Fibroblast of lung (primary cell): ENCODE measurements at regions not wholly inside any gene's neighbourhood (a gene's known extent, or its start where the extent isn't known, plus 50 kb on each side); places are given as distances from the start of the nearest gene placed in this dataset.

ENCODE experiments used
- DNase-seq, 2 donors: peaks; one replicate each; pipeline versions ENCODE4 v3.0.0 to v3.0.0-alpha.2; 2010; ENCODE audit warnings: low read depth in 2 of 2
- H2AFZ ChIP-seq: 2 replicates; pipeline ENCODE4 v1.5.1; 2012; ENCODE audit warnings: low read length, control low read depth, inconsistent platforms
- H3K27ac ChIP-seq: 2 replicates; pipeline ENCODE4 v1.5.1; 2011; ENCODE audit warnings: low read length, control low read depth; ENCODE audit not compliant: insufficient read depth
- H3K27me3 ChIP-seq: 2 replicates; pipeline ENCODE4 v1.5.1; 2011; ENCODE audit warnings: mild to moderate bottlenecking, low read length; ENCODE audit not compliant: control insufficient read depth, insufficient read depth
- H3K36me3 ChIP-seq: 2 replicates; pipeline ENCODE4 v1.5.1; 2011; ENCODE audit warnings: low read length; ENCODE audit not compliant: control insufficient read depth, insufficient read depth
- H3K4me1 ChIP-seq: 2 replicates; pipeline ENCODE4 v1.5.1; 2011; ENCODE audit warnings: low read length; ENCODE audit not compliant: control insufficient read depth, insufficient read depth; ENCODE audit errors: extremely low read depth
- H3K4me2 ChIP-seq: 2 replicates; pipeline ENCODE4 v1.5.1; 2011; ENCODE audit warnings: low read length, control low read depth; ENCODE audit not compliant: insufficient read depth; ENCODE audit errors: extremely low read depth
- H3K4me3 ChIP-seq, 4 experiments: fragments of 200-600 bp in 1 of 4; sonication (generic) in 1 of 4; replicated peaks in 1 of 4; 2 replicates each; pipeline ENCODE4 v1.5.1; 2011 to 2016; ENCODE audit warnings: low read length in 4 of 4, low read depth in 3 of 4, mild to moderate bottlenecking in 3 of 4, control low read depth in 2 of 4, inconsistent platforms in 1 of 4, mixed read lengths in 1 of 4; ENCODE audit not compliant: insufficient read depth in 1 of 4; ENCODE audit errors: control extremely low read depth in 1 of 4
- H3K79me2 ChIP-seq: 2 replicates; pipeline ENCODE4 v1.5.1; 2012; ENCODE audit warnings: mild to moderate bottlenecking, low read length, inconsistent platforms; ENCODE audit not compliant: control insufficient read depth, insufficient read depth
- H3K9ac ChIP-seq: 2 replicates; pipeline ENCODE4 v1.5.1; 2011; ENCODE audit warnings: mild to moderate bottlenecking, low read length, control low read depth; ENCODE audit not compliant: insufficient read depth
- H3K9me3 ChIP-seq: 2 replicates; pipeline ENCODE4 v1.5.1; 2012; ENCODE audit warnings: low read depth, low read length; ENCODE audit not compliant: control insufficient read depth, insufficient read depth
- H4K20me1 ChIP-seq: 2 replicates; pipeline ENCODE4 v1.5.1; 2011; ENCODE audit warnings: low read length; ENCODE audit not compliant: control insufficient read depth, insufficient read depth; ENCODE audit errors: extremely low read depth
- EZH2 ChIP-seq: IDR thresholded peaks from 2 replicates; pipeline ENCODE4 v1.5.1; 2012; ENCODE audit warnings: low read length, control low read depth, mild to moderate bottlenecking; ENCODE audit errors: missing control alignments
- TF ChIP-seq, protein P1 (sequence below), 2 donors: IDR thresholded peaks in 1 of 2; conservative IDR thresholded peaks in 1 of 2; 1 replicate in 1 of 2; 2 replicates in 1 of 2; pipeline ENCODE4 v1.5.1; 2011 to 2012; ENCODE audit warnings: low read length in 2 of 2, control low read depth in 1 of 2, inconsistent platforms in 1 of 2, low read depth in 1 of 2, mild to moderate bottlenecking in 1 of 2

- H3K79me2 ChIP-seq, result no peaks in the 10 kb centered on the region
- H3K27me3 ChIP-seq, result no peaks in the 10 kb centered on the region
- H4K20me1 ChIP-seq, result no peaks in the 10 kb centered on the region
- DNase-seq, result peak; percentile 7 to 13
- no peak overlapping the region for H3K27ac ChIP-seq
- no peaks in the 10 kb centered on the region for H3K36me3 ChIP-seq
- no peak overlapping the region for H2AFZ ChIP-seq
- H3K9me3 ChIP-seq, result no peaks in the 10 kb centered on the region
- no peak overlapping the region for H3K4me3 ChIP-seq
- no peaks in the 10 kb centered on the region for H3K4me1 ChIP-seq
- no peak overlapping the region for H3K4me2 ChIP-seq
- TF ChIP-seq EZH2, result no peak
- TF ChIP-seq, protein P1, sequence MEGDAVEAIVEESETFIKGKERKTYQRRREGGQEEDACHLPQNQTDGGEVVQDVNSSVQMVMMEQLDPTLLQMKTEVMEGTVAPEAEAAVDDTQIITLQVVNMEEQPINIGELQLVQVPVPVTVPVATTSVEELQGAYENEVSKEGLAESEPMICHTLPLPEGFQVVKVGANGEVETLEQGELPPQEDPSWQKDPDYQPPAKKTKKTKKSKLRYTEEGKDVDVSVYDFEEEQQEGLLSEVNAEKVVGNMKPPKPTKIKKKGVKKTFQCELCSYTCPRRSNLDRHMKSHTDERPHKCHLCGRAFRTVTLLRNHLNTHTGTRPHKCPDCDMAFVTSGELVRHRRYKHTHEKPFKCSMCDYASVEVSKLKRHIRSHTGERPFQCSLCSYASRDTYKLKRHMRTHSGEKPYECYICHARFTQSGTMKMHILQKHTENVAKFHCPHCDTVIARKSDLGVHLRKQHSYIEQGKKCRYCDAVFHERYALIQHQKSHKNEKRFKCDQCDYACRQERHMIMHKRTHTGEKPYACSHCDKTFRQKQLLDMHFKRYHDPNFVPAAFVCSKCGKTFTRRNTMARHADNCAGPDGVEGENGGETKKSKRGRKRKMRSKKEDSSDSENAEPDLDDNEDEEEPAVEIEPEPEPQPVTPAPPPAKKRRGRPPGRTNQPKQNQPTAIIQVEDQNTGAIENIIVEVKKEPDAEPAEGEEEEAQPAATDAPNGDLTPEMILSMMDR (conservative IDR thresholded peaks at IDR 0.05 in 1 of 2, IDR thresholded peaks at IDR 0.05 in 1 of 2; ENCODE audit: low read depth in 1 of 2, low read length in 2 of 2), result no peak
- H3K9ac ChIP-seq, result no peak overlapping the region
These were observed 935.1 kb downstream of the SLITRK1 start for GRCh38 chr13:82947191-82947621.

DNA sequence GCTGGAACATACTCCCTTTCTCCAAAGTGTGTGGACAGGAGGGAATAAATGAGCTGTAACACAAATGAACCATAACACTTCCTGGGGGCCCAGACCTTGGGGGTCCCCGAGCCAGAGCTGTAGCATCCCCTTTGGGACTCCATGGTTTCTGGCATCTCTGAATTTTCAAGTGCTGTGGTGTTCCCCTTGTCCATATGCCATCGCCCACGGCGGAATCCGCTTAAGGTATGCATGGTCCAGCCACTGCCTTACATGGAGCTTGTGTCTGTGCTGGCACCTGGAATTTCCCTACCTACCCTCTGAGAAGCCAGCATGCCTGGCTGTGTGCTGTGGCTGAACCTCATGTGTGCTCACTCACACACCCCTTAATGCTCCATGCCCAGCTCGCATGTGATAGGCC lies 943.6 kb downstream of the SLITRK1 start:
- no peak for DNase-seq
- Histone ChIP-seq H3K4me3 (no peak overlapping the region), H4K20me1 (no peaks in the 10 kb centered on the region)

GRCh38 chr13:82934000-82934399 lies 948.3 kb downstream of the SLITRK1 start:
- Histone ChIP-seq H3K4me3 (no peak overlapping the region), H2AFZ (no peak overlapping the region), H3K79me2 (no peaks in the 10 kb centered on the region), H4K20me1 (no peaks in the 10 kb centered on the region), H3K36me3 (no peaks in the 10 kb centered on the region), H3K9ac (no peak overlapping the region), H3K4me2 (no peak overlapping the region), H3K27ac (no peak overlapping the region), H3K27me3 (no peaks in the 10 kb centered on the region), H3K9me3 (no peaks in the 10 kb centered on the region), H3K4me1 (no peaks in the 10 kb centered on the region)
- TF ChIP-seq EZH2, result no peak
- TF ChIP-seq, protein P1 (conservative IDR thresholded peaks at IDR 0.05 in 1 of 2, IDR thresholded peaks at IDR 0.05 in 1 of 2; ENCODE audit: low read depth in 1 of 2, low read length in 2 of 2), result no peak
- peak in 1 of 2 donors; percentile 44 for DNase-seq

More for the DNA sequence above, 943.6 kb downstream of the SLITRK1 start:
- TF ChIP-seq, protein P1 (conservative IDR thresholded peaks at IDR 0.05 in 1 of 2, IDR thresholded peaks at IDR 0.05 in 1 of 2; ENCODE audit: low read depth in 1 of 2, low read length in 2 of 2), result no peak
- TF ChIP-seq EZH2, result no peak
- H3K27ac ChIP-seq, result no peak overlapping the region
- H3K4me1 ChIP-seq, result no peaks in the 10 kb centered on the region
- no peaks in the 10 kb centered on the region for H3K79me2 ChIP-seq
- H3K9ac ChIP-seq, result no peak overlapping the region
- no peaks in the 10 kb centered on the region for H3K27me3 ChIP-seq
- H2AFZ ChIP-seq, result no peak overlapping the region
- H3K9me3 ChIP-seq, result no peaks in the 10 kb centered on the region
- H3K36me3 ChIP-seq, result no peaks in the 10 kb centered on the region
- no peak overlapping the region for H3K4me2 ChIP-seq
